Mononuclear cell (primary cell): ENCODE measurements at regions not wholly inside any gene's neighbourhood (a gene's known extent, or its start where the extent isn't known, plus 50 kb on each side); places are given as distances from the start of the nearest gene placed in this dataset.

Experiments
- H3K27me3 ChIP-seq: 2 replicates; pipeline ENCODE4 v1.6.0; 2011; ENCODE audit warnings: low read length, control low read depth; ENCODE audit not compliant: insufficient read depth
- H3K4me1 ChIP-seq: 2 replicates; pipeline ENCODE4 v1.5.1; 2011; ENCODE audit warnings: mild to moderate bottlenecking, low read length, control low read depth; ENCODE audit not compliant: insufficient read depth
- H3K4me3 ChIP-seq: 2 replicates; pipeline ENCODE4 v1.5.1; 2011; ENCODE audit warnings: mild to moderate bottlenecking, low read length, moderate library complexity
- H3K9me3 ChIP-seq: 2 replicates; pipeline ENCODE4 v1.5.1; 2011; ENCODE audit warnings: low read depth, mild to moderate bottlenecking, control low read depth, low read length

DNA sequence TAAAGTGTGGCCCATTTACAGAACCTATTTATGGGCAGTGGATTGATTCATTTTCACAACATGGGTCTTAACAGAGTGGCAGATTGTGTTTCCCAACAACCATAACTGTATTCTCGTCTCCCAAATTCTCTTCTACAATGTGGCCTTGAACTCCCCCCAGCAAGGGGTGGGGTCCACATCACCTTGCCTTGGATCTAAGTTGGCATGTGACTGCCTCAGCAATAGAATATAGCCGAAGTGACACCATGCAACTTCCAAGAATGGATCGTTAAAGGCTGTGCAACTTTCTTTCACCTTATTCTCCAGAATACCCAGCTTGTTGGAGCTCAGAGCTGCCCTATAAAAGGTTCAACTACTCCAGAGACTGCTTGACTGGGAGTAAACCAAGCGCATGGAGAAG is 72.0 kb upstream of the CDH5 start:
- H3K4me3 ChIP-seq, result no peak overlapping the region
- peaks cover 3% of the 10 kb centered on the region for H3K4me1 ChIP-seq
- H3K9me3 ChIP-seq, result no peaks in the 10 kb centered on the region
- no peaks in the 10 kb centered on the region for H3K27me3 ChIP-seq

GRCh38 chr16:66293932-66294331 is 72.6 kb upstream of the CDH5 start:
- Histone ChIP-seq H3K4me3 (no peak overlapping the region), H3K4me1 (no peaks in the 10 kb centered on the region), H3K9me3 (no peaks in the 10 kb centered on the region), H3K27me3 (no peaks in the 10 kb centered on the region)

DNA sequence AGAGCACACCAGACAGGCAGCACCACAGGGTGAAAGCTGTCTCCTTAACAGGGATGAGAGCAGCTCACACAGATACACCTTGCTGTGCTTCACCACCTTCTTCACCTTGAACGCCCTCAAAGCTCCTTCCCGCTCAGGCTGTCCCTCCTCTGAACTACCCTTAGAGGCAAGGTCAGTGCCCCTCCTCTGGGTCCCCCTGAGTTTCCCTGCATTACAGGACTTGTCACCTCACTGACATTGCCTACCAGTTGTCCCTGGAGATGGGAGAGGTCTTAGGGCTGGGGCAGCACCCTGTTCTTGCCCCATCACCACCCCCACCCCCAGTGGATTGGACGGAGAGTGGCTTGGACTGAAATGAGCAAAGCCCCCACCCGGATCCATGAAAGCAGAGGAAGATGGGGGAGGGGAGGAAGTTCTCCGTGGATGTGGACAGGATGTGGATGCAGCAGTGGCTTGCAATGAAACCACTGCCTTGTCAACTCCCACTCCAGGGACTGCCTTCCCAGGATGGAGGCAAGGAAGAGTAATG is 73.2 kb upstream of the CDH5 start:
- H3K4me3 ChIP-seq, result no peak overlapping the region
- no peaks in the 10 kb centered on the region for H3K4me1 ChIP-seq
- H3K9me3 ChIP-seq, result no peaks in the 10 kb centered on the region

GRCh38 chr16:66292241-66292935 is 74.1 kb upstream of the CDH5 start:
- Histone ChIP-seq H3K27me3 (no peaks in the 10 kb centered on the region), H3K4me1 (no peaks in the 10 kb centered on the region), H3K9me3 (no peaks in the 10 kb centered on the region), H3K4me3 (no peak overlapping the region)

More for the DNA sequence above, 73.2 kb upstream of the CDH5 start:
- no peaks in the 10 kb centered on the region for H3K27me3 ChIP-seq

DNA sequence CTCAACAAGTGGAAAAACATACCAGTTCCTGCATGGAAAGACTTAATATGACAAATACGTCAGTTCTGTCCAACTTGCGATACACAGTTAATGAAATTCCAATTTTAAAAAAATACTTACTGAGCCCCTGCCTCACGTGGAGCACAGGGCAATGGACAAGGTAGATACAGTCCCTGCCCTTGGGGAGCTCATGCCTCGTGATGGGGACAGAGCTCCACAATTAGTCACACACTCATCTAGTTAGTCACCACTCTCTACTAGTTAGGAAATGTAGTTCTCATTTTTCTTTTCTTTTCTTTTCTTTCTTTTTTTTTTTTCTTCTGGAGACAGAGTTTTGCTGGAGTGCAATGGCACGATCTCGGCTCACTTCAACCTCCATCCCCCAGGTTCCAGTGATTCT is 74.7 kb upstream of the CDH5 start:
- Histone ChIP-seq H3K9me3 (no peaks in the 10 kb centered on the region), H3K4me1 (no peaks in the 10 kb centered on the region), H3K4me3 (no peak overlapping the region), H3K27me3 (no peaks in the 10 kb centered on the region)

DNA sequence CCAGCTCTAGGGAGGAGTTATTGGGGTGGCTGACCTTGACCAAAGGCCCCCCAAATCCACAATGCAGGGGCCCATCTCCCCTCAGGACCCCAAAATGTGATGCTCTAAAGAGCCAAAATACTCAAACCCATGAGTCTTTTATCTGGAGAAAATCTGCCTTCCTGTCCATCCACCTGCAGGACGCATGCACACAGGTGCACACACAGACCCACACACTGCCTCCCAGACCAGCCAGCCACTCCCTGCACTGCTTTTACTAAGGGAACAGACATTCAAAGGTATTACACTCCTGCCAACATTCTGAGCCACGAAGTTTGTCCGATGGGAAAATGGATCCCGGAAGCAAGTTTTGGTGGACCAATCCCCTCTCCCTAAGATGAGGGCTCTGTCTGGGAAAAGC is 76.1 kb upstream of the CDH5 start:
- H3K4me3 ChIP-seq, result no peak overlapping the region
- H3K9me3 ChIP-seq, result no peaks in the 10 kb centered on the region
- H3K4me1 ChIP-seq, result no peaks in the 10 kb centered on the region
- H3K27me3 ChIP-seq, result no peaks in the 10 kb centered on the region

DNA sequence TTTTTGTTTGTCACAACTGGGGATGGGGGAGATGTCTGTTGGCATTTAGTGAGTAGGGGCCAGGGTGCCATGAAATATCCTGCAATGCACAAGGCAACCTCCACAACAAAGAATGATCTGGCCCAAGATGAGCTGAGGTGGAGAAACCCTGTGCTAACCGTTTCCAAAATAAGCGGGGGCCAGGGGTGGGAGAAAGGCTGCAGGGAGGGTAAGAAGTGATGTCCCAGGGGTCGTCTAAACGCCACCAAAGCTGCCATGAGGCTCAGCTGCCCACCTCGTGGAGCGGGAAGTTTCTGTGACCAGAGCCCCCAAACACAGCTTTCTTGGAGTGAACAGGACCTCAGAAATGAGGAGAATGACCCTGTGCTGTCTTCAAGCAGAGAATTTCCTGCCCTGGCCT is 76.5 kb upstream of the CDH5 start:
- no peaks in the 10 kb centered on the region for H3K27me3 ChIP-seq
- H3K9me3 ChIP-seq, result no peaks in the 10 kb centered on the region
- H3K4me3 ChIP-seq, result no peak overlapping the region
- H3K4me1 ChIP-seq, result no peaks in the 10 kb centered on the region

GRCh38 chr16:66289051-66289680 is 77.3 kb upstream of the CDH5 start:
- H3K27me3 ChIP-seq, result no peaks in the 10 kb centered on the region
- no peaks in the 10 kb centered on the region for H3K4me1 ChIP-seq
- no peak overlapping the region for H3K4me3 ChIP-seq
- no peaks in the 10 kb centered on the region for H3K9me3 ChIP-seq

DNA sequence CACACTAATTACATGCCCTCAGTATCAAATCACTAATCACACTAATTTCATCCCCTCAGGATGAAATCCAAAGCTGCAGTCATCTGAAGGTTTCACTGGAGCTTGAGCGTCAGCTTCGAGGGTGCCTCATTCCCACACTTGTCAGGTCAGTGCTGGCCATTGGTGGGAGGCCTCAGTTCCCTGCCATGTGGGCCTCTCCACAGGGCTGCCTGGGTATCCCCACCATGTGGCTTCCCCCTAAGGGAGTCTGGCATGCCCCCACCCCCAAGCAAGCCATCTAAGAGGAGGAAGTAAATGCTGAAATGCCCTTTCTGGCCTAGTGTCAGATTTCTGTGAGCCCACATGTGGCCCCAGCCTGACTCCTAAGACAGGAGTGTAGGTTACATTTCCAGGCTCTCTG is 78.6 kb upstream of the CDH5 start:
- Histone ChIP-seq H3K4me1 (no peaks in the 10 kb centered on the region), H3K4me3 (no peak overlapping the region), H3K27me3 (no peaks in the 10 kb centered on the region), H3K9me3 (no peaks in the 10 kb centered on the region)

- no peaks in the 10 kb centered on the region for H3K4me1 ChIP-seq
- H3K4me3 ChIP-seq, result no peak overlapping the region
- no peaks in the 10 kb centered on the region for H3K9me3 ChIP-seq
- no peaks in the 10 kb centered on the region for H3K27me3 ChIP-seq
Observed at GRCh38 chr16:66287416-66287815, 79.1 kb upstream of the CDH5 start.

GRCh38 chr16:66286527-66286926 is 80.0 kb upstream of the CDH5 start:
- H3K9me3 ChIP-seq, result no peaks in the 10 kb centered on the region
- H3K4me1 ChIP-seq, result no peaks in the 10 kb centered on the region
- no peak overlapping the region for H3K4me3 ChIP-seq
- H3K27me3 ChIP-seq, result no peaks in the 10 kb centered on the region

GRCh38 chr16:66278604-66279262 is 87.8 kb upstream of the CDH5 start:
- peaks cover 9% of the 10 kb centered on the region for H3K9me3 ChIP-seq
- no peak overlapping the region for H3K4me3 ChIP-seq
- no peaks in the 10 kb centered on the region for H3K4me1 ChIP-seq
- peaks cover 7% of the 10 kb centered on the region for H3K27me3 ChIP-seq

DNA sequence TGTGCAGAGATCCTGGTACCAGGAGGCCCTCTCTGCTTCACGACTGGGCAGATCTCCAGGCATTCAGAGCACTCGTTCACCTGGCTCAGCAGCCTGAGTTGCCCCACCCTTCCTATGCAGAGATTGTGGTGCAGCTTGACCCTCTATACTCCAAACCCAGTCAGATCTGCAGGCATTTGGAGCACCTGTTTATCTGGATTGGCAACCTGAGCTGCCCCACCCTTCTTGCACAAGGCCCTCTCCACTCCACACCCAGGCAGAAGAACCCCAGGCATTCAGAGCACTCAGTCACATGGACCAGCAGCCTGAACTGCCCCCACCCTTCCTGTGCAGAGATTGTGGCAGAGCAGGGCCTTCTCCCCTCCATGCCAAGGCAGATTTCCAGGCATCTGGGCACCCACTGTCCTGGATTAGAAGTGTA is 88.4 kb upstream of the CDH5 start:
- Histone ChIP-seq H3K4me1 (no peaks in the 10 kb centered on the region), H3K4me3 (no peak overlapping the region), H3K9me3 (peaks cover 9% of the 10 kb centered on the region), H3K27me3 (peaks cover 7% of the 10 kb centered on the region)

DNA sequence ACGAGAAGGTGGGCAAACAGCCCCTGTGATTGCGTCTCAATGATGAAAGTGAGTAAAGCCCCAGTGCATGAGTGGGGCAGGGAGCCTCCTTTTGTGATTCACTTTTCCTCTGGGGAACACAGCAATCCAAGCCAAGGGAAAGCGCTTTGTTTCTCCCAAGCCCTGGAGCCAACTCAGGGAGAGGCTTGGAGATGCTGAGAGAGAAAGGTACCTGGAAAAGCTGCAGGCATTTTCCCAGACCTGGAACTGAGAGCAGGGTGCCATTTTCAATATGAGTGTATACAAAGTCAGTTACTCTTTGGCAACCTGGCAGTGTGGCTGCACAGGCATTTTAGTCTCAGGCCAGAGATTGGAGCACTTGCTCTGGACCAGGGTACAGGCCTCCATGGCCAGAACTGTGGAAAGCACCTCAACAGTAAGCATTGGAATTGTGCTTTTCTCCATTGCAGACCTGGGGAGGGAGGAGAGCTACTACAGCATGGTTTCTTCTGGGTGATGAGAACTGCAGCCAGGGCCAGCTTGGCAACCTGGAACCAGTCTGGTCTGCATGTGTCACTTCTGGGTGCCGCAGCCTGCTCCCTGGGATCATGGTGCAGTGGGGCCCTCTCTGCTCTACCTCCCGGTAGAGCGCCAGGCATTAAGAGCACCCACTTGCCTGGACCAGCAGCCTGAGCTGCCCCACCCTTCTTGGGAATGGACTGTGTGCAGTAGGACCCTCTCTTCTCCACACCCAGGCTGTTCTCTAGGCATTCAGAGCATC is 89.0 kb upstream of the CDH5 start:
- Histone ChIP-seq H3K4me1 (no peaks in the 10 kb centered on the region), H3K9me3 (peaks cover 9% of the 10 kb centered on the region), H3K27me3 (peaks cover 7% of the 10 kb centered on the region), H3K4me3 (no peak overlapping the region)
